ENCODE measurements at regions not wholly inside any gene's neighbourhood (a gene's known extent, or its start where the extent isn't known, plus 50 kb on each side); places are given as distances from the start of the nearest gene placed in this dataset.

- DNase-seq (ENCODE audit: low read depth): no peak
- H3K4me3 ChIP-seq (ENCODE audit: low read depth, low read length): no peak overlapping the region
- TF ChIP-seq MYC (IDR thresholded peaks at IDR 0.05; ENCODE audit: low read depth, low read length): no peak
Observed at GRCh38 chr5:145589063-145589462, 246.1 kb downstream of the PRELID2 start.

GRCh38 chr5:145588558-145588957, 246.6 kb downstream of the PRELID2 start:
- no peak overlapping the region for H3K4me3 ChIP-seq (ENCODE audit: low read depth, low read length)
- DNase-seq (ENCODE audit: low read depth): no peak
- TF ChIP-seq MAX (IDR thresholded peaks at IDR 0.05; ENCODE audit: low read depth, low read length) (no peak), CTCF (IDR thresholded peaks at IDR 0.05; ENCODE audit: low read depth, low read length) (no peak), MYC (IDR thresholded peaks at IDR 0.05; ENCODE audit: low read depth, low read length) (no peak), POLR2A (IDR thresholded peaks at IDR 0.05; ENCODE audit: extremely low read depth, insufficient read length) (no peak)

GRCh38 chr5:145588113-145588512, 247.0 kb downstream of the PRELID2 start:
- DNase-seq (ENCODE audit: low read depth): no peak
- H3K4me3 ChIP-seq (ENCODE audit: low read depth, low read length): no peak overlapping the region
- TF ChIP-seq CTCF (IDR thresholded peaks at IDR 0.05; ENCODE audit: low read depth, low read length): no peak
- TF ChIP-seq POLR2A (IDR thresholded peaks at IDR 0.05; ENCODE audit: extremely low read depth, insufficient read length): no peak
- no peak for TF ChIP-seq MYC (IDR thresholded peaks at IDR 0.05; ENCODE audit: low read depth, low read length)
- TF ChIP-seq MAX (IDR thresholded peaks at IDR 0.05; ENCODE audit: low read depth, low read length): no peak

- H3K4me3 ChIP-seq (ENCODE audit: low read depth, low read length): no peak overlapping the region
- no peak for DNase-seq (ENCODE audit: low read depth)
- TF ChIP-seq POLR2A (IDR thresholded peaks at IDR 0.05; ENCODE audit: extremely low read depth, insufficient read length) (no peak), CTCF (IDR thresholded peaks at IDR 0.05; ENCODE audit: low read depth, low read length) (no peak), MYC (IDR thresholded peaks at IDR 0.05; ENCODE audit: low read depth, low read length) (no peak)
Observed at GRCh38 chr5:145587710-145588109, 247.4 kb downstream of the PRELID2 start.

- DNase-seq (ENCODE audit: low read depth): no peak
- H3K4me3 ChIP-seq (ENCODE audit: low read depth, low read length): no peak overlapping the region
- TF ChIP-seq MAX (IDR thresholded peaks at IDR 0.05; ENCODE audit: low read depth, low read length): no peak
- TF ChIP-seq MYC (IDR thresholded peaks at IDR 0.05; ENCODE audit: low read depth, low read length): no peak
- TF ChIP-seq POLR2A (IDR thresholded peaks at IDR 0.05; ENCODE audit: extremely low read depth, insufficient read length): no peak
- TF ChIP-seq CTCF (IDR thresholded peaks at IDR 0.05; ENCODE audit: low read depth, low read length): no peak
Observed at GRCh38 chr5:145587308-145587672, 247.9 kb downstream of the PRELID2 start.

GRCh38 chr5:145586661-145587307, 248.4 kb downstream of the PRELID2 start:
- no peak for DNase-seq (ENCODE audit: low read depth)
- TF ChIP-seq CTCF (IDR thresholded peaks at IDR 0.05; ENCODE audit: low read depth, low read length) (no peak), POLR2A (IDR thresholded peaks at IDR 0.05; ENCODE audit: extremely low read depth, insufficient read length) (no peak), MYC (IDR thresholded peaks at IDR 0.05; ENCODE audit: low read depth, low read length) (no peak), MAX (IDR thresholded peaks at IDR 0.05; ENCODE audit: low read depth, low read length) (no peak)

More at GRCh38 chr5:145586661-145587307, 248.4 kb downstream of the PRELID2 start:
- H3K4me3 ChIP-seq (ENCODE audit: low read depth, low read length): no peak overlapping the region

Data from NB4 (cell line).